ENCODE measurements at regions not wholly inside any gene's neighbourhood (a gene's known extent, or its start where the extent isn't known, plus 50 kb on each side); places are given as distances from the start of the nearest gene placed in this dataset.

DNA sequence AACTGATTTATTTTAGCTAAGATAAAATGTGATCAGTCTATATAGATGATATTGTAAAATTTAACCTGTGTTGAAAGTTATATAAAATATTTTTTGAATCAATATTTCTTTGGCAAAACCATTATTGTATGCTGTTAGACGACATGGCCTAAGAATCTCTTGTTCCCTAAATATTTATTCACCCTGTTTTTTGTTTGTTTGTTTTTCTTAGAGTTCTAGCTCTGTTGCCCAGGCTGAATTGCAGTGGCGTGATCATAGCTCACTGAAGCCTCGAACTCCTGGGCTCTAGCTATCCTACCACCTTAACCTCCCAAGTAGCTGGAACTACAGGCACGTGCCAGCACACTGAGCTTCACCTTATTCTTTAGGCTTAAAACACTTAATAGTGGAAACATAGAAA lies 410.7 kb downstream of the ARL4A start:
- H3K79me2 ChIP-seq (ENCODE audit: control insufficient read depth, low read length) = no peaks in the 10 kb centered on the region
- no peaks in the 10 kb centered on the region for H4K20me1 ChIP-seq (ENCODE audit: control insufficient read depth, insufficient read depth, low read depth, low read length)
- TF ChIP-seq, protein P1, sequence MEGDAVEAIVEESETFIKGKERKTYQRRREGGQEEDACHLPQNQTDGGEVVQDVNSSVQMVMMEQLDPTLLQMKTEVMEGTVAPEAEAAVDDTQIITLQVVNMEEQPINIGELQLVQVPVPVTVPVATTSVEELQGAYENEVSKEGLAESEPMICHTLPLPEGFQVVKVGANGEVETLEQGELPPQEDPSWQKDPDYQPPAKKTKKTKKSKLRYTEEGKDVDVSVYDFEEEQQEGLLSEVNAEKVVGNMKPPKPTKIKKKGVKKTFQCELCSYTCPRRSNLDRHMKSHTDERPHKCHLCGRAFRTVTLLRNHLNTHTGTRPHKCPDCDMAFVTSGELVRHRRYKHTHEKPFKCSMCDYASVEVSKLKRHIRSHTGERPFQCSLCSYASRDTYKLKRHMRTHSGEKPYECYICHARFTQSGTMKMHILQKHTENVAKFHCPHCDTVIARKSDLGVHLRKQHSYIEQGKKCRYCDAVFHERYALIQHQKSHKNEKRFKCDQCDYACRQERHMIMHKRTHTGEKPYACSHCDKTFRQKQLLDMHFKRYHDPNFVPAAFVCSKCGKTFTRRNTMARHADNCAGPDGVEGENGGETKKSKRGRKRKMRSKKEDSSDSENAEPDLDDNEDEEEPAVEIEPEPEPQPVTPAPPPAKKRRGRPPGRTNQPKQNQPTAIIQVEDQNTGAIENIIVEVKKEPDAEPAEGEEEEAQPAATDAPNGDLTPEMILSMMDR (IDR thresholded peaks at IDR 0.05; ENCODE audit: low read depth, low read length, poor library complexity, severe bottlenecking) = no peak
- TF ChIP-seq EZH2phosphoT487 (IDR thresholded peaks at IDR 0.05; ENCODE audit: borderline replicate concordance, low read length) = no peak
- no peak overlapping the region for H3K4me2 ChIP-seq (ENCODE audit: low read length)
- H3K36me3 ChIP-seq (ENCODE audit: control insufficient read depth, low read length) = no peaks in the 10 kb centered on the region
- no peaks in the 10 kb centered on the region for H3K27me3 ChIP-seq (ENCODE audit: control insufficient read depth, low read length)
- H3K4me3 ChIP-seq (ENCODE audit: low read length) = no peak overlapping the region
- no peaks in the 10 kb centered on the region for H3K9me3 ChIP-seq (ENCODE audit: control insufficient read depth, insufficient read depth, low read length)
- no peaks in the 10 kb centered on the region for H3K9me2 ChIP-seq (replicated peaks; ENCODE audit: control insufficient read depth, low read length)
- no peaks in the 10 kb centered on the region for H3F3A ChIP-seq (ENCODE audit: control insufficient read depth, insufficient read depth)
- no peak overlapping the region for H3K27ac ChIP-seq (ENCODE audit: low read depth, low read length)
- H3K4me1 ChIP-seq (ENCODE audit: control insufficient read depth, low read length) = no peaks in the 10 kb centered on the region

- Histone ChIP-seq H3K9me3 (ENCODE audit: control insufficient read depth, insufficient read depth, low read length) (no peaks in the 10 kb centered on the region), H3K4me2 (ENCODE audit: low read length) (no peak overlapping the region), H3K27ac (ENCODE audit: low read depth, low read length) (no peak overlapping the region), H3K36me3 (ENCODE audit: control insufficient read depth, low read length) (no peaks in the 10 kb centered on the region), H3K4me1 (ENCODE audit: control insufficient read depth, low read length) (no peaks in the 10 kb centered on the region), H3K27me3 (ENCODE audit: control insufficient read depth, low read length) (no peaks in the 10 kb centered on the region), H3K4me3 (ENCODE audit: low read length) (no peak overlapping the region), H4K20me1 (ENCODE audit: control insufficient read depth, insufficient read depth, low read depth, low read length) (no peaks in the 10 kb centered on the region), H3K79me2 (ENCODE audit: control insufficient read depth, low read length) (no peaks in the 10 kb centered on the region), H3F3A (ENCODE audit: control insufficient read depth, insufficient read depth) (no peaks in the 10 kb centered on the region), H3K9me2 (replicated peaks; ENCODE audit: control insufficient read depth, low read length) (no peaks in the 10 kb centered on the region)
- TF ChIP-seq, protein P1 (IDR thresholded peaks at IDR 0.05; ENCODE audit: low read depth, low read length, poor library complexity, severe bottlenecking) = no peak
- no peak for TF ChIP-seq EZH2phosphoT487 (IDR thresholded peaks at IDR 0.05; ENCODE audit: borderline replicate concordance, low read length)
Measured at GRCh38 chr7:13099154-13099795, 411.8 kb downstream of the ARL4A start.

DNA sequence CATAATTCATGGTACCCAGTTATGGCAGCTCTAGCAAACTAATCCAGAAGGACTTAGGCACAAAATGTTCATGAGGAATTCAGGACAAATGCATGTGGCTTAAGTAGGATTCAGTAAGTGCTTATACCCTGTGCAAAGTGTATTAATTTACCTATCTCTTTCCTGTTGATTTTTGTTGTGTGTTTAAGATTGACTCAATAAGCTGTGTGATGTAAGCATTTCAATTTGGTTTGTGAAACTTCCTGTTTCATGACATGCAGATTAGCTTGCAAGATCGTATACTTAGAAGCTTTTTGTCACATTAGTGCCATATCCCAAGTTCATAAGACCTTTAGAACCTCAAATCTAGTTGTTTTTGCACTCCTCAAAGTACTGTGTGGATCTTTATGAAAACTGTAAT lies 416.7 kb downstream of the ARL4A start:
- H3K79me2 ChIP-seq (ENCODE audit: control insufficient read depth, low read length) = no peaks in the 10 kb centered on the region
- H3K27me3 ChIP-seq (ENCODE audit: control insufficient read depth, low read length) = no peaks in the 10 kb centered on the region
- TF ChIP-seq, protein P1 (IDR thresholded peaks at IDR 0.05; ENCODE audit: low read depth, low read length, poor library complexity, severe bottlenecking) = no peak
- TF ChIP-seq EZH2phosphoT487 (IDR thresholded peaks at IDR 0.05; ENCODE audit: borderline replicate concordance, low read length) = no peak
- no peaks in the 10 kb centered on the region for H3K36me3 ChIP-seq (ENCODE audit: control insufficient read depth, low read length)
- no peaks in the 10 kb centered on the region for H4K20me1 ChIP-seq (ENCODE audit: control insufficient read depth, insufficient read depth, low read depth, low read length)
- H3K9me2 ChIP-seq (replicated peaks; ENCODE audit: control insufficient read depth, low read length) = no peaks in the 10 kb centered on the region
- H3K27ac ChIP-seq (ENCODE audit: low read depth, low read length) = no peak overlapping the region
- H3K4me2 ChIP-seq (ENCODE audit: low read length) = no peak overlapping the region
- H3F3A ChIP-seq (ENCODE audit: control insufficient read depth, insufficient read depth) = no peaks in the 10 kb centered on the region
- no peaks in the 10 kb centered on the region for H3K4me1 ChIP-seq (ENCODE audit: control insufficient read depth, low read length)
- no peak overlapping the region for H3K4me3 ChIP-seq (ENCODE audit: low read length)
- H3K9me3 ChIP-seq (ENCODE audit: control insufficient read depth, insufficient read depth, low read length) = no peaks in the 10 kb centered on the region; the same call in 1 of the 2 replicates

Data from DOHH2 (cell line).